ENCODE measurements at regions not wholly inside any gene's neighbourhood (a gene's known extent, or its start where the extent isn't known, plus 50 kb on each side); places are given as distances from the start of the nearest gene placed in this dataset.

- no peaks in the 10 kb centered on the region for H4K20me1 ChIP-seq (ENCODE audit: insufficient read depth, low read depth, low read length)
- no peak overlapping the region for H3K9ac ChIP-seq (ENCODE audit: low read length)
- no peak overlapping the region for H3K4me2 ChIP-seq (ENCODE audit: low read depth, low read length, poor library complexity, severe bottlenecking)
- no peak overlapping the region for H3K27ac ChIP-seq (ENCODE audit: low read length)
- H3K4me1 ChIP-seq (ENCODE audit: low read length) = no peaks in the 10 kb centered on the region
- H3K4me3 ChIP-seq (ENCODE audit: low read length) = no peak overlapping the region
- no peaks in the 10 kb centered on the region for H3K9me2 ChIP-seq (replicated peaks; ENCODE audit: insufficient read depth, low read length)
- DNase-seq = no peak
- no peaks in the 10 kb centered on the region for H3K27me3 ChIP-seq (ENCODE audit: low read length)
- H2AFZ ChIP-seq (ENCODE audit: low read length) = no peak overlapping the region
- H3K79me2 ChIP-seq (ENCODE audit: low read length) = no peaks in the 10 kb centered on the region
- no peaks in the 10 kb centered on the region for H3K9me3 ChIP-seq (ENCODE audit: low read length)
- no peaks in the 10 kb centered on the region for H3K36me3 ChIP-seq (ENCODE audit: insufficient read depth, low read length)
These were observed 335.8 kb upstream of the GOLIM4 start for GRCh38 chr3:168431491-168431890.

GRCh38 chr3:168427835-168428475, 332.2 kb upstream of the GOLIM4 start:
- H3K9me3 ChIP-seq (ENCODE audit: low read length) = no peaks in the 10 kb centered on the region
- no peaks in the 10 kb centered on the region for H3K4me1 ChIP-seq (ENCODE audit: low read length)
- DNase-seq = no peak
- H3K36me3 ChIP-seq (ENCODE audit: insufficient read depth, low read length) = no peaks in the 10 kb centered on the region
- no peaks in the 10 kb centered on the region for H3K79me2 ChIP-seq (ENCODE audit: low read length)
- no peak overlapping the region for H3K27ac ChIP-seq (ENCODE audit: low read length)
- H3K27me3 ChIP-seq (ENCODE audit: low read length) = no peaks in the 10 kb centered on the region
- H3K4me3 ChIP-seq (ENCODE audit: low read length) = no peak overlapping the region
- no peak overlapping the region for H3K4me2 ChIP-seq (ENCODE audit: low read depth, low read length, poor library complexity, severe bottlenecking)
- H4K20me1 ChIP-seq (ENCODE audit: insufficient read depth, low read depth, low read length) = no peaks in the 10 kb centered on the region
- no peak overlapping the region for H3K9ac ChIP-seq (ENCODE audit: low read length)
- no peak overlapping the region for H2AFZ ChIP-seq (ENCODE audit: low read length)
- H3K9me2 ChIP-seq (replicated peaks; ENCODE audit: insufficient read depth, low read length) = no peaks in the 10 kb centered on the region

GRCh38 chr3:168427156-168427555, 331.4 kb upstream of the GOLIM4 start:
- Histone ChIP-seq H3K9me2 (replicated peaks; ENCODE audit: insufficient read depth, low read length) (no peaks in the 10 kb centered on the region), H3K9me3 (ENCODE audit: low read length) (no peaks in the 10 kb centered on the region), H3K4me2 (ENCODE audit: low read depth, low read length, poor library complexity, severe bottlenecking) (no peak overlapping the region), H3K9ac (ENCODE audit: low read length) (no peak overlapping the region), H3K79me2 (ENCODE audit: low read length) (no peaks in the 10 kb centered on the region), H2AFZ (ENCODE audit: low read length) (no peak overlapping the region), H3K4me3 (ENCODE audit: low read length) (no peak overlapping the region), H3K27ac (ENCODE audit: low read length) (no peak overlapping the region), H4K20me1 (ENCODE audit: insufficient read depth, low read depth, low read length) (no peaks in the 10 kb centered on the region), H3K36me3 (ENCODE audit: insufficient read depth, low read length) (no peaks in the 10 kb centered on the region), H3K4me1 (ENCODE audit: low read length) (no peaks in the 10 kb centered on the region), H3K27me3 (ENCODE audit: low read length) (no peaks in the 10 kb centered on the region)
- DNase-seq = no peak

GRCh38 chr3:168425936-168426595, 330.3 kb upstream of the GOLIM4 start:
- Histone ChIP-seq H3K4me3 (ENCODE audit: low read length) (no peak overlapping the region), H3K27me3 (ENCODE audit: low read length) (no peaks in the 10 kb centered on the region), H3K27ac (ENCODE audit: low read length) (no peak overlapping the region), H3K9me2 (replicated peaks; ENCODE audit: insufficient read depth, low read length) (no peaks in the 10 kb centered on the region), H2AFZ (ENCODE audit: low read length) (no peak overlapping the region), H3K9ac (ENCODE audit: low read length) (no peak overlapping the region), H3K36me3 (ENCODE audit: insufficient read depth, low read length) (no peaks in the 10 kb centered on the region), H3K9me3 (ENCODE audit: low read length) (no peaks in the 10 kb centered on the region), H3K4me2 (ENCODE audit: low read depth, low read length, poor library complexity, severe bottlenecking) (no peak overlapping the region), H3K79me2 (ENCODE audit: low read length) (no peaks in the 10 kb centered on the region), H4K20me1 (ENCODE audit: insufficient read depth, low read depth, low read length) (no peaks in the 10 kb centered on the region), H3K4me1 (ENCODE audit: low read length) (no peaks in the 10 kb centered on the region)
- DNase-seq = no peak

GRCh38 chr3:168424059-168424734, 328.5 kb upstream of the GOLIM4 start:
- H3K36me3 ChIP-seq (ENCODE audit: insufficient read depth, low read length) = no peaks in the 10 kb centered on the region
- no peaks in the 10 kb centered on the region for H3K9me2 ChIP-seq (replicated peaks; ENCODE audit: insufficient read depth, low read length)
- no peaks in the 10 kb centered on the region for H3K4me1 ChIP-seq (ENCODE audit: low read length)
- H3K27me3 ChIP-seq (ENCODE audit: low read length) = no peaks in the 10 kb centered on the region
- no peak overlapping the region for H3K4me3 ChIP-seq (ENCODE audit: low read length)
- no peak for DNase-seq
- no peak overlapping the region for H3K27ac ChIP-seq (ENCODE audit: low read length)
- H3K9me3 ChIP-seq (ENCODE audit: low read length) = no peaks in the 10 kb centered on the region
- no peak overlapping the region for H3K4me2 ChIP-seq (ENCODE audit: low read depth, low read length, poor library complexity, severe bottlenecking)
- H4K20me1 ChIP-seq (ENCODE audit: insufficient read depth, low read depth, low read length) = no peaks in the 10 kb centered on the region
- no peak overlapping the region for H3K9ac ChIP-seq (ENCODE audit: low read length)
- no peaks in the 10 kb centered on the region for H3K79me2 ChIP-seq (ENCODE audit: low read length)
- no peak overlapping the region for H2AFZ ChIP-seq (ENCODE audit: low read length)

- Histone ChIP-seq H3K9me2 (replicated peaks; ENCODE audit: insufficient read depth, low read length) (no peaks in the 10 kb centered on the region), H3K27me3 (ENCODE audit: low read length) (no peaks in the 10 kb centered on the region), H3K4me1 (ENCODE audit: low read length) (no peaks in the 10 kb centered on the region), H3K36me3 (ENCODE audit: insufficient read depth, low read length) (no peaks in the 10 kb centered on the region), H3K9me3 (ENCODE audit: low read length) (no peaks in the 10 kb centered on the region), H3K4me3 (ENCODE audit: low read length) (no peak overlapping the region), H2AFZ (ENCODE audit: low read length) (no peak overlapping the region), H3K4me2 (ENCODE audit: low read depth, low read length, poor library complexity, severe bottlenecking) (no peak overlapping the region), H3K79me2 (ENCODE audit: low read length) (no peaks in the 10 kb centered on the region), H3K27ac (ENCODE audit: low read length) (no peak overlapping the region), H3K9ac (ENCODE audit: low read length) (no peak overlapping the region), H4K20me1 (ENCODE audit: insufficient read depth, low read depth, low read length) (no peaks in the 10 kb centered on the region)
- DNase-seq = no peak
These were observed 327.1 kb upstream of the GOLIM4 start for GRCh38 chr3:168422843-168423242.

GRCh38 chr3:168419091-168419490, 323.4 kb upstream of the GOLIM4 start:
- Histone ChIP-seq H3K4me1 (ENCODE audit: low read length) (no peaks in the 10 kb centered on the region), H3K27me3 (ENCODE audit: low read length) (no peaks in the 10 kb centered on the region), H3K27ac (ENCODE audit: low read length) (no peak overlapping the region), H3K79me2 (ENCODE audit: low read length) (no peaks in the 10 kb centered on the region), H3K4me2 (ENCODE audit: low read depth, low read length, poor library complexity, severe bottlenecking) (no peak overlapping the region), H3K36me3 (ENCODE audit: insufficient read depth, low read length) (no peaks in the 10 kb centered on the region), H3K9ac (ENCODE audit: low read length) (no peak overlapping the region), H2AFZ (ENCODE audit: low read length) (no peak overlapping the region), H4K20me1 (ENCODE audit: insufficient read depth, low read depth, low read length) (no peaks in the 10 kb centered on the region), H3K9me3 (ENCODE audit: low read length) (no peaks in the 10 kb centered on the region), H3K9me2 (replicated peaks; ENCODE audit: insufficient read depth, low read length) (no peaks in the 10 kb centered on the region), H3K4me3 (ENCODE audit: low read length) (no peak overlapping the region)
- DNase-seq = no peak

- Histone ChIP-seq H3K27me3 (ENCODE audit: low read length) (no peaks in the 10 kb centered on the region), H3K79me2 (ENCODE audit: low read length) (no peaks in the 10 kb centered on the region), H3K9ac (ENCODE audit: low read length) (no peak overlapping the region), H3K4me3 (ENCODE audit: low read length) (no peak overlapping the region), H4K20me1 (ENCODE audit: insufficient read depth, low read depth, low read length) (no peaks in the 10 kb centered on the region), H2AFZ (ENCODE audit: low read length) (no peak overlapping the region), H3K9me3 (ENCODE audit: low read length) (no peaks in the 10 kb centered on the region), H3K4me2 (ENCODE audit: low read depth, low read length, poor library complexity, severe bottlenecking) (no peak overlapping the region), H3K9me2 (replicated peaks; ENCODE audit: insufficient read depth, low read length) (no peaks in the 10 kb centered on the region), H3K4me1 (ENCODE audit: low read length) (no peaks in the 10 kb centered on the region), H3K36me3 (ENCODE audit: insufficient read depth, low read length) (no peaks in the 10 kb centered on the region), H3K27ac (ENCODE audit: low read length) (no peak overlapping the region)
- DNase-seq = no peak
These were observed 321.3 kb upstream of the GOLIM4 start for GRCh38 chr3:168417016-168417415.
